Nephron progenitor cell (in vitro differentiated cells): ENCODE measurements at regions not wholly inside any gene's neighbourhood (a gene's known extent, or its start where the extent isn't known, plus 50 kb on each side); places are given as distances from the start of the nearest gene placed in this dataset.

Experiments used
- DNase-seq: peaks from one replicate; pipeline ENCODE4 v3.0.0; 2021
- H3K27ac Mint-ChIP-seq: 2 replicates; pipeline ENCODE4 v1.8.0; 2021; ENCODE audit warnings: mild to moderate bottlenecking, moderate library complexity, mixed read lengths
- H3K27me3 Mint-ChIP-seq: 2 replicates; pipeline ENCODE4 v1.8.0; 2021; ENCODE audit warnings: mild to moderate bottlenecking, low read depth, mixed read lengths; ENCODE audit not compliant: poor library complexity
- H3K36me3 Mint-ChIP-seq: 2 replicates; pipeline ENCODE4 v1.8.0; 2021; ENCODE audit warnings: low read depth, mixed read lengths
- H3K4me1 Mint-ChIP-seq: 2 replicates; pipeline ENCODE4 v1.8.0; 2021; ENCODE audit warnings: mixed read lengths
- H3K4me3 Mint-ChIP-seq: 2 replicates; pipeline ENCODE4 v1.8.0; 2021; ENCODE audit warnings: mild to moderate bottlenecking, moderate library complexity, mixed read lengths
- H3K9me3 Mint-ChIP-seq: 2 replicates; pipeline ENCODE4 v1.8.0; 2021; ENCODE audit warnings: mild to moderate bottlenecking, moderate library complexity, mixed read lengths
- CTCF ChIP-seq: fragments of 200-600 bp; sonication (generic); IDR thresholded peaks from 2 replicates; pipeline ENCODE4 v1.5.0; 2021; ENCODE audit warnings: antibody characterized with exemption

- Mint-ChIP-seq H3K4me1 (peaks cover 44% of the 10 kb centered on the region), H3K9me3 (no peaks in the 10 kb centered on the region), H3K27me3 (peaks cover 3% of the 10 kb centered on the region), H3K27ac (no peak overlapping the region), H3K36me3 (no peaks in the 10 kb centered on the region), H3K4me3 (no peak overlapping the region)
- TF ChIP-seq CTCF = no peak
- no peak for DNase-seq
Observed at GRCh38 chr13:106117035-106117434, 418.4 kb downstream of the EFNB2 start.

- TF ChIP-seq CTCF = no peak
- H3K4me1 Mint-ChIP-seq = peaks cover 36% of the 10 kb centered on the region
- no peak for DNase-seq
- no peak overlapping the region for H3K27ac Mint-ChIP-seq
- H3K27me3 Mint-ChIP-seq = peaks cover 4% of the 10 kb centered on the region
- H3K4me3 Mint-ChIP-seq = no peak overlapping the region
- no peaks in the 10 kb centered on the region for H3K9me3 Mint-ChIP-seq
- no peaks in the 10 kb centered on the region for H3K36me3 Mint-ChIP-seq
Observed at GRCh38 chr13:106115081-106115480, 420.4 kb downstream of the EFNB2 start.

- peaks cover 24% of the 10 kb centered on the region for H3K4me1 Mint-ChIP-seq
- DNase-seq = no peak
- no peaks in the 10 kb centered on the region for H3K9me3 Mint-ChIP-seq
- H3K4me3 Mint-ChIP-seq = no peak overlapping the region
- H3K27me3 Mint-ChIP-seq = peaks cover 4% of the 10 kb centered on the region
- no peak for TF ChIP-seq CTCF
- no peaks in the 10 kb centered on the region for H3K36me3 Mint-ChIP-seq
- no peak overlapping the region for H3K27ac Mint-ChIP-seq
Observed at GRCh38 chr13:106113796-106114195, 421.7 kb downstream of the EFNB2 start.

DNA sequence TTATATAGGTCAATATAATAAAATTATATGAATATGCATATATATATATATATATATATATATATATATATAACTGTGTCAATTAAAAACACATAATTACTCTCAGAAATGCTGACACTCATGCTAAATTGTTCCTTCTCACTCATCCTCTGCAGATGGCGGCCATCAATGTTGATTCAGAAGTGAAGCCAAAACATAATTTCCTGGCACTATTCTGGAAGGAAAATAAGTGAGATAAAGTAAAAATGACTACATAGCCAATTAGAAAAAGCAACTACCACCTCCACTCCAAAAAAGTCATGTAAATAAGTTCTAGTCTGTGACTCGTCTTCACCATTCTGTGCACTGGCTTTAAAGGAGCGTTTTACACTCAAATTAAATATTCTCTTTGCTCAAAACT is 423.3 kb downstream of the EFNB2 start:
- Mint-ChIP-seq H3K4me1 (peaks cover 12% of the 10 kb centered on the region), H3K27me3 (peaks cover 4% of the 10 kb centered on the region), H3K9me3 (no peaks in the 10 kb centered on the region), H3K27ac (no peak overlapping the region), H3K4me3 (no peak overlapping the region), H3K36me3 (no peaks in the 10 kb centered on the region)
- no peak for DNase-seq
- TF ChIP-seq CTCF = no peak

GRCh38 chr13:106110241-106110855 is 425.1 kb downstream of the EFNB2 start:
- no peak for TF ChIP-seq CTCF
- H3K9me3 Mint-ChIP-seq = no peaks in the 10 kb centered on the region
- peaks cover 6% of the 10 kb centered on the region for H3K27me3 Mint-ChIP-seq
- no peak overlapping the region for H3K27ac Mint-ChIP-seq
- H3K4me3 Mint-ChIP-seq = no peak overlapping the region
- no peaks in the 10 kb centered on the region for H3K36me3 Mint-ChIP-seq
- H3K4me1 Mint-ChIP-seq = peaks cover 18% of the 10 kb centered on the region
- DNase-seq = no peak

- Mint-ChIP-seq H3K36me3 (no peaks in the 10 kb centered on the region), H3K27ac (no peak overlapping the region), H3K4me3 (no peak overlapping the region), H3K4me1 (peaks cover 19% of the 10 kb centered on the region), H3K27me3 (peaks cover 6% of the 10 kb centered on the region), H3K9me3 (no peaks in the 10 kb centered on the region)
- no peak for TF ChIP-seq CTCF
- DNase-seq = no peak
Observed at GRCh38 chr13:106109391-106109791, 426.1 kb downstream of the EFNB2 start.
